ENCODE measurements at regions not wholly inside any gene's neighbourhood (a gene's known extent, or its start where the extent isn't known, plus 50 kb on each side); places are given as distances from the start of the nearest gene placed in this dataset.

DNA sequence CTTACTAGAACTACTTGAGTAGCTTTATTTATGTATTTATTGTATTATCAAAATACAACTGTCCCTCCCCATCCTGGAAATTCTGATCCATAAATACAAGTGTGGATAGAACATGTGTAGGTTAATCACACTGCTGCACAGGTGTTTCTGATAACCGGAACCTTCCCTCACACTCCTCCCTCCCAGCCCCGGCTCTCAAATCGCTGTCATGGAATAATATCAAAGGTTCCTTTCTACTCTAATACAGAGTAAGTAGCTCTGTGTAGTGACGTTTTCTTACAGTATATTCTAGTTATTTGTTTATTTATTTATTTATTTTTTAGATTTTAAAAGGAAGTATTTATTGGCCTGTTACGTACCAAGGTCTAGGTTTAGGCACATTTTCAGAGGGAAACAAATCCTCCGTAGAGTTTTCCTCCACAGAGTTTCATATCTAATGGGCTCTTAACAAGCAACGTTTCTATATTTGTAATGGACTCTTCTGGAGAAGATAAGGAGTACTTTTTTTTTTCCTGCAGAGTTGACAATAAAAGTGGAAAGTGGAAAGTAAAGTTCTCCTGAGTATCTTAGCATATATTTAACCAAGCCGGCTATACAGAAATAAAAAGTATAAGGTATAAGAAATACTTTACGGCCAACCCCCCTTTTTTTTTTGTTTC is 129.0 kb upstream of the CARD18 start:
- H3K36me3 ChIP-seq (ENCODE audit: control insufficient read depth, insufficient read depth, low read length) = no peaks in the 10 kb centered on the region
- TF ChIP-seq CTCF (IDR thresholded peaks at IDR 0.05; ENCODE audit: insufficient read depth, low read length, poor library complexity, severe bottlenecking) = no peak
- H3K27me3 ChIP-seq (ENCODE audit: control insufficient read depth, insufficient read depth, low read length) = no peaks in the 10 kb centered on the region
- H3K4me3 ChIP-seq (ENCODE audit: low read depth, low read length) = no peak overlapping the region
- no peak for DNase-seq (ENCODE audit: low read depth)

GRCh38 chr11:105265845-105266244 is 126.3 kb upstream of the CARD18 start:
- TF ChIP-seq CTCF (IDR thresholded peaks at IDR 0.05; ENCODE audit: insufficient read depth, low read length, poor library complexity, severe bottlenecking) = no peak
- Histone ChIP-seq H3K36me3 (ENCODE audit: control insufficient read depth, insufficient read depth, low read length) (no peaks in the 10 kb centered on the region), H3K4me3 (ENCODE audit: low read depth, low read length) (no peak overlapping the region), H3K27me3 (ENCODE audit: control insufficient read depth, insufficient read depth, low read length) (no peaks in the 10 kb centered on the region)
- DNase-seq (ENCODE audit: low read depth) = no peak

- DNase-seq (ENCODE audit: low read depth) = no peak
- Histone ChIP-seq H3K4me3 (ENCODE audit: low read depth, low read length) (no peak overlapping the region), H3K36me3 (ENCODE audit: control insufficient read depth, insufficient read depth, low read length) (no peaks in the 10 kb centered on the region), H3K27me3 (ENCODE audit: control insufficient read depth, insufficient read depth, low read length) (no peaks in the 10 kb centered on the region)
- no peak for TF ChIP-seq CTCF (IDR thresholded peaks at IDR 0.05; ENCODE audit: insufficient read depth, low read length, poor library complexity, severe bottlenecking)
These were observed 121.4 kb upstream of the CARD18 start for GRCh38 chr11:105260976-105261375.

DNA sequence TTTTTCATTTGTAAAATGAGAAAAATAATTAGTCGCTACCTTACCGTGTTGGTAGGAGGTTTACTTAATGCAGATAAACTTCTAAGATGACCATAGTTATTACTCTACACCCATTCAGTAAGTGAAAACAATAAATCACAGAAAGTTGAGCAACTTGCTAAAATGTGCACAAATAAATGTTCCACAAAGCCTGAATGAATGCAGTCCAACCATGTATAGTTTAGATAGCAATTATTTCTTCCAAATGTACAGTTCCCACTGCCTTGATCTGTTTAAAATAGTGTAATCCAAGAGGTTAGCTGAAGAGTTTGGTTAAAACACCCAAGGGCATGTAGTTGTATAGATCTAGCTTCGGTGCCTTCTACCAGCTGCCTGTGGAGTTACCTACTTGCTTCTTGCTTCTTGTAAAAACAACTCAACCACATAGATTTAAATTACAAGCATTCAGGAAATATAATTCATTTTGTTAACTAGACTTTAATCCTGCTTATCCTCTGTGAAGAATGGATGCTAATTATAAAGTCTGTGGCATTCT is 106.3 kb upstream of the CARD18 start:
- Histone ChIP-seq H3K27me3 (ENCODE audit: control insufficient read depth, insufficient read depth, low read length) (no peaks in the 10 kb centered on the region), H3K36me3 (ENCODE audit: control insufficient read depth, insufficient read depth, low read length) (no peaks in the 10 kb centered on the region), H3K4me3 (ENCODE audit: low read depth, low read length) (no peak overlapping the region)
- no peak for TF ChIP-seq CTCF (IDR thresholded peaks at IDR 0.05; ENCODE audit: insufficient read depth, low read length, poor library complexity, severe bottlenecking)
- DNase-seq (ENCODE audit: low read depth) = no peak

GRCh38 chr11:105244160-105244825 is 104.7 kb upstream of the CARD18 start:
- peak; percentile 87 for DNase-seq (ENCODE audit: low read depth)
- no peaks in the 10 kb centered on the region for H3K36me3 ChIP-seq (ENCODE audit: control insufficient read depth, insufficient read depth, low read length)
- no peak overlapping the region for H3K4me3 ChIP-seq (ENCODE audit: low read depth, low read length)
- TF ChIP-seq CTCF (IDR thresholded peaks at IDR 0.05; ENCODE audit: insufficient read depth, low read length, poor library complexity, severe bottlenecking) = no peak
- no peaks in the 10 kb centered on the region for H3K27me3 ChIP-seq (ENCODE audit: control insufficient read depth, insufficient read depth, low read length)

All from kidney epithelial cell (primary cell).